Left ventricle myocardium superior (tissue), 1 donor: ENCODE measurements at regions not wholly inside any gene's neighbourhood (a gene's known extent, or its start where the extent isn't known, plus 50 kb on each side); places are given as distances from the start of the nearest gene placed in this dataset.
"Not testable (repeated sequence)": the region's sequence is repeated elsewhere in the genome, so short reads cannot be mapped to it uniquely, and the experiment has no call there.

Source experiments
- ATAC-seq: fragments of 200-7000 bp; cut with Tn5 transposase; one replicate; pipeline ENCODE4 v1.9.1; 2020; ENCODE audit warnings: mild to moderate bottlenecking, moderate library complexity
- DNase-seq: peaks from one replicate; pipeline ENCODE4 v3.0.0-alpha.2; 2020
- intact Hi-C: fragments of 100-400 bp; cut with micrococcal nuclease; formaldehyde crosslinking; loops from one replicate; pipeline ENCODE4 v1.11.0; 2022
- donor health status: DM: no; HTN: yes; CAD: no; lungs with severe emphysema.

DNA sequence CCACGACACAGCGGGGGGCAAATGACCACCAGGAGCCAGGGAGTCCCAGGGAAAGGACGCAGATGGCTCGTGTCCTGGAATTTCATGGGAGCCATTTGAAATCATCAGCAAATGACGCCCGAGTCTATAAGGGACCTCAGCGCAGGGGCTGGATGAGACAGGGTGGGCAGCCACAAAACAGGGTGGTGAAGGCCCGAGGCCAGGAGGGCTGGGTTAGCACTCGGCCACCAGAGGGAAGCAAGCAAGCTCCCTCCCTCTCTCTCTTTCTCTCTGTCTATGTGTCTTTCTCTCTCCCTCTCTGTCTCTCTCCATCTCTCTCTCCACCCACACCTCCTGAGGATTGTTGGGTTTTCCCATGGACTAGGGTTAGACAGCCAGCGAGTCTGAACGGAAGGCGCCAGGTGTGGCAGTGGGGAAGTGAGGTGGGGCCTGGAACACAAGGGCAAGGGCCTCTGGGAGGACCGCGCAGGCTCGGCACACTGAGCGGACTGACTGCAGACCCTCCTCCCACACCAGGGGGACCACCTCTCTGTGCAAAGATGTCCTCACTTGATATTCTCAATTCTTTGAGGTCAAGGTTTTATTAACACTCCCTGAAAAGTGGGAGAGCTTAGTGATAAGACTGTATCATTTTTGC is 73.8 kb upstream of the TMPRSS2 start:
- no peak for ATAC-seq
- intact Hi-C loops = no loop called here
- no peak for DNase-seq

DNA sequence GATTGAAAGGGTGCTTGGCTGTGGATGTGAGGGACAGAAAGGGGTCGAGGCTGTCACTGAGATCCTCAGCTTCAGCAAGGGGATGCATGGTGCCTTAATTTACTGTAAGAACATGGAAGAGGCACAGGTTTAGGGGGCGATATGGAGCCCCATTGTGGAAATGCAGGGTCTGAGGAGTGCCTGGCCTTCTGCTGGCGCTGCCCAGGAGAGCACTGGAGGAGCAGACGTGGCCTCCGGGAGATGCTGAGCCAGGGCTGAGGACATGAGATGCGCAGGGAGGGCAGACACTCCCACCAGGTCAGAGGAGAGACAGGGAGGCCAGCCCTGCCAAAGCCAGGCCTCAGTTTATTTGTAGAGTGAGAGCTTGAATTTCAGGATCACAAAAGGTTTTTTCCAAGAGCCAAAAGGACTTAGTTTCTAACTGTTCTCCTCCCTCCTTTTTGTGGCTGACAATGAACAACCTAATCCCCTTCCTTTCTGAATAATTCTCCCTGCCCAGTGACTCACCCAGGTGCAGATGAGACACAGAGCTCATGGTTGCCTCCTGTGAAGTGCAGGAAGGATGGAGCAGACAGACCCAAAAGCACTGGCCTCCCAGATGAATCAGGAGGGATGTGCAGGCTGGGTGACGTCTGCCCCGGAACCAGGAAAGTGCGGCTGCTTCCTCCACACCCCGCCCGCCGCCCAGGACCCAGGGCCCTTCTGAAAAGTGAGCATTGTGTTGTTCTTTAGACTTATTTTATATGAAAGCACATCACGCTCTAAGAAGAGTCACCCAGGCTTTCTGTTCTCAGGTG is 73.0 kb upstream of the TMPRSS2 start:
- no peak for ATAC-seq
- no peak for DNase-seq
- intact Hi-C loops = no loop called here

DNA sequence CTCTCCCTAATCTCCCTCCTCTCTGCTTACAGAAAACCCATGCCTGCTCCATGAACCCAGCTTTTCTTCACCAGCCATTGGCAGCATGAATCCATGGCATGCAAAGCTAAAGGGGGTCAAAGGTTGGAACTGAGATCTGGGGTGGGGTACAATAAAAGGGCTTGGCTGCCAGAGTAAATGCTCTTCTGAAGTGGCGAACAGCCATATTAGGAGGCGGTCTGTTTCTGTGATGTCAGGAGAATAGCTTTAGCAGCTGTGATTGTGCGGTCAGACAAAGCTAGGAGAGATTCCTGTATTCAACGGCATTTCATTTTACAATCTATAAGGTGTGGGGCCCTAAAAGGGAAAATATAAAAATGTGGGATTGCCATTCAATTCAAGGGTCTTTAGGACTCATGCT is 71.7 kb upstream of the TMPRSS2 start:
- intact Hi-C loops = no loop called here
- ATAC-seq (no peak), DNase-seq (no peak)

DNA sequence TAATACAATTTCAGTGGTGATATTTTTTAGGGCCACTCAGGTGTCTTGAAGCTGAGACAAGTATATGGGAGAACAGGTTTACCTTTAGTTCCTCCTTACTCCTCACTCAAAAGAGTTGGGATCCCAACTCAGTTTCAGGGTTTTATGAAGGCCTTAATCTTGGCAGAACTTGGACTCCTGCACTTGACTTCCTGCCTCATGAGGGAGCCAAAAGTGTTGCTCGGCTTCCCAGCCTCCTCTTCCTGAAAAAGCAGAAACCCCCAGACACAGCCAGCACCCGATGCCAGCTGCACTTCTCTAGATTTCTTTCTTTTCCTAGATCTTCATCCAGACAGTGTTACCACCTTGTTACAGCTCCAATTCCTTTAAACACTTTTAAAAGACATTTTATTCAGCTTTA is 70.8 kb upstream of the TMPRSS2 start:
- no peak for DNase-seq
- intact Hi-C loops = no loop called here
- ATAC-seq = no peak

- intact Hi-C loops = no loop called here
- ATAC-seq (no peak), DNase-seq (no peak)
Measured at GRCh38 chr21:41578083-41578482, 70.1 kb upstream of the TMPRSS2 start.

- no peak for ATAC-seq
- intact Hi-C loops = no loop called here
- DNase-seq = no peak
Measured at GRCh38 chr21:41576013-41576615, 68.2 kb upstream of the TMPRSS2 start.

- DNase-seq (no peak), ATAC-seq (no peak)
- intact Hi-C loops = loop anchor here (5.0 kb wide), 1 partner anchor 252 kb away; no protein-coding TSS in a partner anchor
Measured at GRCh38 chr21:41573902-41574690, 66.1 kb upstream of the TMPRSS2 start.

DNA sequence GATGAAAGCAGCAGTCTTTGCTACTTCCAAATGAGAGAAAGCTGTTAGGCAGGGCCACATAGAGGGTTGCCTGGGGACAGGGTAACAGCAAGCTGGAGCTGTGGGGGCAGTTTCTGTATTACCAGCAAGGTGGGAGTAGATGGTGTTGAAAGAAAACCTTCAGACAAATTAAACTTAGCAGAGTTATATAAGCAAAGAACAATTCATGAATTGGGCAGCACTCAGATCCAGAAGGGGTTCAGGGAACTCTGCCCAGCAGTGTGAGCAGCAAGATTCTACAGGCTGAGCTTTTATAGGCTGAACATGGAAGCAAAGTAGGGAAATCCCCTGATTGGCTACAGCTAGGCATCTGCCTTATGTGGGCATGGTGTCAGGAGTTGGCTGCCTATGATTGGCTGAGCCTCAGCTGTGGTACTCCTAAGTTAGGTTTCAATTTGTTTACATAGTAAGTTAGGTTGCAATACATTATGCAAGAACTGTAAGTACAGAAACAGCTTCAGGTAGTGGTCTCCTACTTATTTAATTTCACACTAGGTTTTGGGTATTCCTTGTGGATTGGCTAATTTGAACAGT is 64.1 kb upstream of the TMPRSS2 start:
- ATAC-seq (no peak), DNase-seq (no peak)
- intact Hi-C loops = loop anchor here (5.0 kb wide), 1 partner anchor 250 kb away; no protein-coding TSS in a partner anchor

DNA sequence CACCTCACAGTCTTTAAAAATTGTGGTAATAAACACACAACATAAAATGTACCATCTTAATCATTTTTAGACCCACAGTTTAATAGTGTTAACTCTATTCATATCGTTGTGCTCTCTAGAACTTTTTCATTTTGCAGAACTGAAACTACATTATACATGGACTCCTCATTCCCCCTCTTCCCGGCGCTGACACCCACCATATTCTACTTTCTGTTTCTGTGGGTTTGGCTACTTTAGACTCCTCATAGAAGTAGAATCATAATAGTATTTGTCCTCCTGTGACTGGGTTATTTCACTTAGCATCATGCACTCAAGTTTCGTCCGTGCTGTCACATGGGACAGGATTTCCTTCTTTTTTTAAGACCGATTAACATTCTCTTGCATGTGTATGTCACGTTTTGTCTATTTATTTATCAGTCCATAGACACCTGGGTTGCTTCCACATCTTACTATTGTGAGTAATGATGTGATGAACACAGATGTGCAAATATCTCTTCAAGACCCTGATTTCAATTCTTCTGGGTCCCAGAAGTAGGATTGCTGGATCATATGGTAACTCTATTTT is 62.9 kb upstream of the TMPRSS2 start:
- intact Hi-C loops = loop anchor here (5.0 kb wide), 1 partner anchor 249 kb away; no protein-coding TSS in a partner anchor
- no peak for ATAC-seq
- no peak for DNase-seq

GRCh38 chr21:41568606-41569385 is 60.8 kb upstream of the TMPRSS2 start:
- intact Hi-C loops = no loop called here
- ATAC-seq (no peak), DNase-seq (no peak)

- DNase-seq (no peak), ATAC-seq (no peak)
- intact Hi-C loops = no loop called here
Measured at GRCh38 chr21:41567901-41568510, 60.0 kb upstream of the TMPRSS2 start.

DNA sequence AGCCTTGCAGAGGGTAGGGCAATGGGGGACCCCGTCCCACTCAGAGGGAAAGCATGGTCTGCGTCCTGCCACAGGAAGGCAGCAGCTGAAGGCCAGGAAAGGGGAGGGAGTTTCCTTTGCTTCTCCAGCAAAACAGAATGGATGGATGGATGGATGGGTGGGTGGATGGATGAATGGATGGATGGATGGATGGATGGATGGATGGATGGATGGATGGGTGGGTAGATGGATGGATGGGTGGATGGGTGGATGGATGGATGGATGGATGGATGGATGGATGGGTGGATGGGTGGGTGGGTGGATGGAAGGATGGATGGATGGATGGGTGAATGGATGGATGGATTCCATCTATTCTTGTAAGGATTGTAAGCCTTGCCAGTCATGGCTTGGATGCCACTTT is 59.3 kb upstream of the TMPRSS2 start:
- intact Hi-C loops, DNase-seq, ATAC-seq: not testable (repeated sequence)

- intact Hi-C loops = no loop called here
- ATAC-seq (no peak), DNase-seq (no peak)
Measured at GRCh38 chr21:41566500-41567014, 58.6 kb upstream of the TMPRSS2 start.

DNA sequence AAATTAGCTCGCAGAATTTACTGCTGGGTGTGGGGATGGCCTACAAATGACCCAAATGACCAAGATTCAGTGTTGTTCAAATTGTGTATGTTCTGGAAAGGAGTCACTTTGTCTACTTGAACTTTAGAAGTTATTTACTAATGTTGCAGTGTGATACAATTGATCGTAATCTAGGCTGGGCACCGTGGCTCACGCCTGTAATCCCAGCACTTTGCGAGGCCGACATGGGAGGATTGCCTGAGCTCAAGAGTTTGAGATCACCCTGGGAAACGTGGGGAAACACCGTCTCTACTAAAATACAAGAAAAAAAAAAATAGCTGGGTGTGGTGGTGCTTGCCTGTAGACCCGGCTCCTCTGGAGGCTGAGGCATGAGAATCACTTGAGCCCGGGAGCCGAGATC is 57.6 kb upstream of the TMPRSS2 start:
- ATAC-seq (no peak), DNase-seq (no peak)
- intact Hi-C loops = no loop called here

- no peak for ATAC-seq
- no peak for DNase-seq
- intact Hi-C loops = no loop called here
Measured at GRCh38 chr21:41564871-41565274, 56.9 kb upstream of the TMPRSS2 start.

- peak; percentile 72 for ATAC-seq
- DNase-seq = peak; percentile 41
- intact Hi-C loops = no loop called here
Measured at GRCh38 chr21:41562101-41563000, 54.4 kb upstream of the TMPRSS2 start.

- DNase-seq = no peak
- ATAC-seq = no peak
- intact Hi-C loops = no loop called here
Measured at GRCh38 chr21:41561701-41562100, 53.7 kb upstream of the TMPRSS2 start.
